ENCODE measurements at regions not wholly inside any gene's neighbourhood (a gene's known extent, or its start where the extent isn't known, plus 50 kb on each side); places are given as distances from the start of the nearest gene placed in this dataset.

- no peak for TF ChIP-seq KDM4A (IDR thresholded peaks at IDR 0.05; ENCODE audit: low read depth, low read length, severe bottlenecking)
- no peak for TF ChIP-seq KDM1A (IDR thresholded peaks at IDR 0.05; ENCODE audit: borderline replicate concordance, low read length)
- TF ChIP-seq TCF12 (IDR thresholded peaks at IDR 0.05; ENCODE audit: low read depth, low read length), result no peak
- TF ChIP-seq KDM5A (IDR thresholded peaks at IDR 0.05; ENCODE audit: low read length), result no peak
- no peak for TF ChIP-seq HDAC2 (IDR thresholded peaks at IDR 0.05; ENCODE audit: borderline replicate concordance in 1 of 2, low read depth in 2 of 2, low read length in 2 of 2)
- TF ChIP-seq ATF2 (IDR thresholded peaks at IDR 0.05; ENCODE audit: low read length), result no peak
- no peak for TF ChIP-seq SUZ12 (IDR thresholded peaks at IDR 0.05; ENCODE audit: low read length)
- TF ChIP-seq CREB1 (IDR thresholded peaks at IDR 0.05), result no peak
- TF ChIP-seq EZH2 (IDR thresholded peaks at IDR 0.05; ENCODE audit: low read depth, low read length, severe bottlenecking), result no peak
These were observed 304.9 kb upstream of the KLF3 start (continued) for GRCh38 chr4:38359113-38359512.
